ENCODE measurements at regions not wholly inside any gene's neighbourhood (a gene's known extent, or its start where the extent isn't known, plus 50 kb on each side); places are given as distances from the start of the nearest gene placed in this dataset.

DNA sequence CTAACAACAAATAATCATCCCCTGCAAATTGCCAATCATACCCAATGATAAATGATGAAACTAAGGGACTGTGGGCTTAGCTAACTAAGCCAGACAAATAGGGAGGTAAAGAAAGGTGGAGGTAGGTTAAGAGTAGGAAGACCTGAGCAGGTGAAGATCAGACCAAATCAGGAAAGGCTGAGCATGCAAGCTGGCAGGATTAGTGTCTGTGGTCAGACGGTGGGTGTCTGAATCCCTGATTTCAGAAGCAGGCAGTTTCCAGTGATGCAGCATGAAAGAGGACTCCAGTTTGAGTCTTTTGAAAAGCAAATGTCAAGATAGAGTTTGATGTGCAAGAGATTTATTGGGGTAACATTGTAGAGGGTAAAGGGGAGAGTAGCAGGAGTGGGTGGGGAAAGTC, 181.4 kb upstream of the MYLIP start:
- no peak overlapping the region for H2BK20ac ChIP-seq (ENCODE audit: low read depth, low read length, poor library complexity, severe bottlenecking)

More for the DNA sequence above, 181.4 kb upstream of the MYLIP start:
- Mint-ChIP-seq H3K4me3 (no peak overlapping the region), H3K9me3 (no peaks in the 10 kb centered on the region), H3K36me3 (ENCODE audit: insufficient read depth in 1 of 3, low read depth in 3 of 3) (no peaks in the 10 kb centered on the region), H3K4me1 (peaks cover 21% of the 10 kb centered on the region in 2 experiments), H3K27ac (no peak overlapping the region), H3K27me3 (ENCODE audit: low read depth) (no peaks in the 10 kb centered on the region)
- Histone ChIP-seq H4K91ac (ENCODE audit: insufficient read length, low read depth, low read length) (no peak overlapping the region), H3K23ac (ENCODE audit: insufficient read length, low read depth, low read length) (no peak overlapping the region), H4K5ac (ENCODE audit: insufficient read length, low read depth, low read length) (no peak overlapping the region), H3K14ac (ENCODE audit: insufficient read depth, low read length) (no peak overlapping the region), H3K27ac (ENCODE audit: insufficient read length, low read depth, low read length) (no peak overlapping the region), H3K4me1 (ENCODE audit: insufficient read depth, low read length) (peaks cover 3% of the 10 kb centered on the region; the same call in 1 of the 2 replicates), H3T11ph (ENCODE audit: low read length) (no peak overlapping the region), H3K9me3 (ENCODE audit: control insufficient read depth, low read depth, low read length) (no peaks in the 10 kb centered on the region), H3K79me2 (ENCODE audit: insufficient read depth, low read length) (no peaks in the 10 kb centered on the region), H2BK15ac (ENCODE audit: low read depth, low read length) (no peak overlapping the region), H2BK120ac (ENCODE audit: low read depth, low read length, poor library complexity, severe bottlenecking) (no peak overlapping the region), H4K8ac (replicated peaks; ENCODE audit: insufficient read length, low read depth, low read length) (no peak overlapping the region), H3K4me2 (ENCODE audit: insufficient read depth, insufficient read length, low read length) (no peak overlapping the region), H2AFZ (ENCODE audit: low read length) (no peak overlapping the region), H2BK5ac (ENCODE audit: insufficient read length, low read length) (no peak overlapping the region), H3K79me1 (ENCODE audit: insufficient read depth, low read depth, low read length, poor library complexity, severe bottlenecking) (no peaks in the 10 kb centered on the region), H2AK5ac (ENCODE audit: insufficient read length, low read length) (no peak overlapping the region), H3K4ac (ENCODE audit: low read depth, low read length) (no peak overlapping the region), H3K23me2 (ENCODE audit: insufficient read length, low read depth, low read length, poor library complexity, severe bottlenecking) (no peaks in the 10 kb centered on the region), H3K18ac (ENCODE audit: insufficient read length, low read depth, low read length) (no peak overlapping the region), H3K9ac (ENCODE audit: extremely low read depth, insufficient read length, low read length) (no peak overlapping the region), H3K56ac (ENCODE audit: insufficient read length, low read depth, low read length) (no peak overlapping the region), H4K20me1 (ENCODE audit: control insufficient read depth, insufficient read depth, insufficient read length) (no peaks in the 10 kb centered on the region), H2BK12ac (ENCODE audit: insufficient read length, low read depth, low read length) (no peak overlapping the region), H3K27me3 (ENCODE audit: insufficient read depth, low read length) (no peaks in the 10 kb centered on the region)
- TF ChIP-seq, protein P1, sequence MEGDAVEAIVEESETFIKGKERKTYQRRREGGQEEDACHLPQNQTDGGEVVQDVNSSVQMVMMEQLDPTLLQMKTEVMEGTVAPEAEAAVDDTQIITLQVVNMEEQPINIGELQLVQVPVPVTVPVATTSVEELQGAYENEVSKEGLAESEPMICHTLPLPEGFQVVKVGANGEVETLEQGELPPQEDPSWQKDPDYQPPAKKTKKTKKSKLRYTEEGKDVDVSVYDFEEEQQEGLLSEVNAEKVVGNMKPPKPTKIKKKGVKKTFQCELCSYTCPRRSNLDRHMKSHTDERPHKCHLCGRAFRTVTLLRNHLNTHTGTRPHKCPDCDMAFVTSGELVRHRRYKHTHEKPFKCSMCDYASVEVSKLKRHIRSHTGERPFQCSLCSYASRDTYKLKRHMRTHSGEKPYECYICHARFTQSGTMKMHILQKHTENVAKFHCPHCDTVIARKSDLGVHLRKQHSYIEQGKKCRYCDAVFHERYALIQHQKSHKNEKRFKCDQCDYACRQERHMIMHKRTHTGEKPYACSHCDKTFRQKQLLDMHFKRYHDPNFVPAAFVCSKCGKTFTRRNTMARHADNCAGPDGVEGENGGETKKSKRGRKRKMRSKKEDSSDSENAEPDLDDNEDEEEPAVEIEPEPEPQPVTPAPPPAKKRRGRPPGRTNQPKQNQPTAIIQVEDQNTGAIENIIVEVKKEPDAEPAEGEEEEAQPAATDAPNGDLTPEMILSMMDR (conservative IDR thresholded peaks at IDR 0.05) = no peak
- DNase-seq = no peak
- WGBS (ENCODE audit: extremely low coverage, insufficient read length, low lambda C conversion rate) = no CpG with 5 or more reads among the region's 1 CpG
